GM21529 (cell line): ENCODE measurements at regions not wholly inside any gene's neighbourhood (a gene's known extent, or its start where the extent isn't known, plus 50 kb on each side); places are given as distances from the start of the nearest gene placed in this dataset.

ENCODE experiments used
- ATAC-seq: cut with Tn5 transposase; IDR thresholded peaks from one replicate; pipeline ENCODE4 v1.9.1; 2021; ENCODE audit not compliant: unreplicated experiment

DNA sequence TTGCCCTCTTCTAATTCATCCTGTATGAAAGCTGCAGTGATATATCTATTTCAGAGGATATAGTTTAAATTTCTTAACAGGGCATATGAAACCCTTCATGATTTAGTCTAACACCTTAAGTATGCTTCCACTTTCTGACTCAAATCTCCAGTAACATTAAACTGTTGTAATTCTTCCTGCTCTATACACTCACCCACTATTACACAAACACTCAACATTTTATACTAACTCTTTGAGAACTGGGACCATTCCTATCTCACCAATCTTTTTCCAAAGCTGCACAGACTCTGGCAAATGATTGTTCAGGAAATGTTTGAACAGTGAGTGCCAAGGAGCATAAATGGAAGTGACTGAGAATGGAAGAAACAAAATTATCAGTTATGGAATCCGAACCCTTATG is 560.4 kb upstream of the DPPA4 start:
- no peak for ATAC-seq

- no peak for ATAC-seq
These were observed 562.6 kb upstream of the DPPA4 start for GRCh38 chr3:109899925-109900324.

- no peak for ATAC-seq
These were observed 563.4 kb upstream of the DPPA4 start for GRCh38 chr3:109900783-109901182.

- no peak for ATAC-seq
These were observed 565.2 kb upstream of the DPPA4 start for GRCh38 chr3:109902549-109902948.

DNA sequence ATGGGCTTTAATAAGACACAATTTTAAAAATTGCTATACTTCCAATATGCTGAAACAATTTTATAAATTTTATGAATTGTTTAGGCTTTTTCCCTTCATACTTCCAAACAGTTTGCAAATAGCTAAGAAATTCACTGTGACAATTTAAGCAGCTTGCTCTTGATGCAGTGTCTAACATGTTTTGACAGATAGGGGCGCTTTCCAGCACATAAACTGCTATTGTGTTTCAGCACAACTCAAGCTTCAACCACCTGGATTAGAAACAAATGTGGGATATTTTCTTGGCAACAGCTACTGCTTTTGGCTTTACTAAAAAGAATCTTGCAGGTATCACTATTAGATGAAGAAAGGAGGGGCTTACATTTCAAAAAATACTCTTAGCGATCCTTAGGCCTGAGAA is 565.8 kb upstream of the DPPA4 start:
- no peak for ATAC-seq

GRCh38 chr3:109910772-109911171 is 573.4 kb upstream of the DPPA4 start:
- no peak for ATAC-seq

GRCh38 chr3:109918740-109919139 is 581.4 kb upstream of the DPPA4 start:
- ATAC-seq: no peak

- ATAC-seq: no peak
These were observed 583.4 kb upstream of the DPPA4 start for GRCh38 chr3:109920749-109921148.

DNA sequence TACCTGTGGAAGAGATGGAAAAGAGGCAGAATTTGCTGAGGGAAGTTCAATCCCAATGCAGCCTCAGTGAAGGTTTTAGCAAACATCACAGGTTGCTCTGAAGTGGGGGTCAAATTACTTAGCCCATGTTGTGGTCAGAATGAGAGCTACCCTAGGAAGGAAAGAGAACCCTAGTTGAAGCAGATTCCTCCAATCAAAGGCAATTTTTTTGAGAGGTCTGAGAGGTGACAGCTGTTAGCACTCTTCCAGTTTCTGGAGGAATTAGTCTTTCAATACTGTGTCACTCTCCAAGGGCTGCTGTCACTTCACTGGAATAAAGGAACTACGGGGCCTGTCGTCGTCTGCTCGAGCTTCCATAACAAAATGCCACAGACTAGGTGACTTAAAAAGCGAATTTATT is 584.2 kb upstream of the DPPA4 start:
- no peak for ATAC-seq

DNA sequence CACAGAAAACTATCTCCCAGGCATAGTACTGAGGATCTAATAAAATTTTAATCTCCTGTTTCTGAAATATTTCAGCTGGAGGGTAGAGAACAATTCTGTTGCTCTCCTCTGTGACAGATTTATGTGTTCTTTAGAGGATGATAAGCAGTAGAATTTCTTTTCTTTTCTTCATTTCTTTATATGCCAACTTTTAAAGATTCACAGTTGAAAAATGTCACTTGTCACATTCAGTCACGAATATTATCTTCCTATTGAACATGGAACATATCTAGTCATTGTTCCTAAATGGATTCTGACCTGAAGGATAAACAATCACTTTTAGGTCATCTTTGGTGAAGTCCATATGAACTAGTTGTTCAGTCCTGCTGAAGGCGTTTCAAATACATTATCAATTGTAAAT is 585.5 kb upstream of the DPPA4 start:
- ATAC-seq: no peak

GRCh38 chr3:109923431-109923830 is 586.1 kb upstream of the DPPA4 start:
- no peak for ATAC-seq

DNA sequence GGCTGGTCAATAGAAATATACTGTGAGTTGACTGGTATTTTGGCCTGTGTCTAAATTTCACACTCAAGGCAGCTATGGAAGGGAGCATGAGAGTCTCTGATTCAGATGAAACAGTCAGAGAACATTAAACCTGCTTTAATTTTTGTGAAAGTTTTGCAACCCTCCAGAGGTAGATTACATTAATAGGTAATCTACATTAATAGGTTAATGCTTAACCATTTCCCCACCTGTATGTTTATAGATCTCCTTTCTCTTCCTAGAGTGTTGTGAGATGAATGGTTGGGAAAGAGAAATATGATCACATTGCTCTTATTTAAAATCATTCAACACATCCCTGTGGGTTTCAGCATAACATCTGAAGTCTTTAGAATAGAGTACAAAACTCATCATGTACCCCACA is 586.9 kb upstream of the DPPA4 start:
- ATAC-seq: no peak

DNA sequence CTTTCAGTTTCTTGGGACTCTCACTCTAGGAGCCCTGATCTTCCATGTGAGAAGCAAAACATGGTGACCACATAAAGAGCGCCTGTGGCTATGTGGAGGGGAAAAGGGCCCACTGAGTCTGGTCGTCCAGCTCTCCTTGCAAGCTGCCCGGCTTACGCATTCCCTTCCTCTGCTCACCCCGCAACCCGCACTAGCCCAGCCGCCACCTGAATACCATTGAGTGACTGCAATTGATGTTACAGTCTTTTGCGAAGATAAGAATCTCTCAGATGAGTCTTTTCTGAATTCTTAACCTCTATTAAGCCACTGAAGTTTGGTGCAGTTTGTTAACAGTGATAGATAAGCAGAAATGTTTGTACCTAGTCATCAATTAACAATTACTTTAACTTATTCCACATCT is 589.0 kb upstream of the DPPA4 start:
- no peak for ATAC-seq

GRCh38 chr3:109927161-109927560 is 589.8 kb upstream of the DPPA4 start:
- no peak for ATAC-seq

DNA sequence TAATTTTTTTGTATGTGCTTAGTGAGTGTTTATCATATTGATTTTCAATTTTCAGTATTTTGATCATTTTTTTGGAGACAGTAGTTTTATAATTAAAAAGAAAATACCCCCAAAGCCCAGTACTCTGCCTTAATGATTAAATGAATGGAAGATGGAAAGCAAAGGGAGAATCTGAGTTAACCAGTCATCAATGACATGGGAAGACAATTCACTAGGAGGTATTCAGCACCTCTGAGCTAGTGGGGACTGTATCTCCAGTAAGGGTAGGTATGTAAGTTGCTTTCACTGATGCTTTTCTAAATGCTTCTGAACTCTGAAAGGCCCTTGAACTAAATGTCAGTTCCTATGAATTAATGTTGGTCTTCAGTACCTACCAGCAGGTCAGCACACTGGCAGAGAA is 590.4 kb upstream of the DPPA4 start:
- no peak for ATAC-seq

DNA sequence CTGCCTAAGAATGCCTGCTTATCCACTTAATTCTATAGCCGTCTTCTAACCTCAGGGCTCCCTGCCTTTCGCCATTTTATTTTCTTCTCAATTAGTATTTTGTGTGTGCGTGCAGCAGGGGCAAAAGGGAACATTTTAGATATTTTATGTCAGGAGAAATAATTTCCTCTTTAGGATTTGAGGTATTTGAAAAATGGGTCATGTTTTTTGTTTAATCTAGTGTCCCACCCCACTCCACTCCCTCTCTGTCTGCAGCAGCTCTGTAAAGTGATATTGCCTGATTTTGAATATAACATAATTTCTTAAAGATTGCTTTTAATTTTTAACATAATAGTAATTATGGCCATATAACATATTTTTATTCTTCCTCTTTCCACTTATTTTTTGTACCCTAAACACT is 593.2 kb upstream of the DPPA4 start:
- no peak for ATAC-seq

DNA sequence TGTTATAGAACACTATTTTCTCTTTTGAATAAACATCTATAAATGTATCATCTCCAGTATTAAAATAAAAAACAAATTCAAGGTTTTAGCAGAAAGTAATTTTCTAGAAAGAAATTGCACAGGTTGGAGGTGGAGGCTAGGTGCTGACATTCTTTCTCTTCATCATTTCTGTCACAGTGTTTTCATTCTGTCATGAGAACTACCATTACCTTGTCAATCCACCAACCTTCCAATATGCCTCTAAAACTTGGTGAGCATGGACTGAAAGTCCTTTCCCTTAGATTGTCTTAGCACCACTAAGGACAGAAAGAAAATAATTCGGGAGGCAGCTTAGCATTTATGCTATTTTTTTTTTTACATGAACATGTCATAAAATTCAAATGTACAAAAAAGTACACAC is 596.2 kb upstream of the DPPA4 start:
- ATAC-seq: no peak

GRCh38 chr3:109939817-109940216 is 602.5 kb upstream of the DPPA4 start:
- no peak for ATAC-seq

DNA sequence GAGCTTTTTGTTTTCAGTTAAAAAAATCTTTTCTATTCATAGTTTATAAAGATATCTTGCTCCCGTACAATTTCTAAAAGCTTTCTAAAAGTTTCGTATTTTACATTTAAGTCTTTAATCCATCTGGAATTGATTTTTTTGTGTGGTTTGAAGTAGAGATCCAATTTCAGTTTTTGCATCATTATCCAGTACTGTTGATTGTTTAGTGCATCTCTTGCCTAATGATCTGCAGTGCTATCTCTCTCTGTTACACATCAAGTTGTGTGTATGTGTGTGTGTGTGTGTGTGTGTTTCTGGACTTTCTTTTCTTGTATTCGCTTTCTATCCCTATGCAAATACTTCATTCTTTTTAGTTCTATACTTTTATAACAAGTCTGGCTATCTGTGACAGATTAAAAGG is 605.8 kb upstream of the DPPA4 start:
- no peak for ATAC-seq

GRCh38 chr3:109944836-109945235 is 607.5 kb upstream of the DPPA4 start:
- ATAC-seq: no peak

DNA sequence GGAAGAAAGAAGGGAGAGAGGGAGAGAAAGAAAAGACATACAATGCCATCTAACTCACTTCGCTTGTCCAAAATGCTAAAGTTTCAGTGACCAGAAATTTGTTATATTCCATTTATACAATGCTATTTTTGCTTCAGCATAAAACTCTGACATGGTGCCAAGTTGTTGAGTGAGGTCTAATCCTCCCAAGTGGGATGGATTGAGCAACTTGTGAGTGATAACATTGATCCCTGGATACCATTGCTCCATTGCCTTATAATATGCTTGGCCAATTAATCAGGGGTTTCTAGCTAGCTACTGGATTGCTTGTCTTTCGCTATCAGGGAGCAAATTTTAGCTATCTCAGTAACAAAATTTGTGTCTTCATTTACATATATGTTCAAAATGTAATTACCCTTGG is 615.6 kb upstream of the DPPA4 start:
- no peak for ATAC-seq

DNA sequence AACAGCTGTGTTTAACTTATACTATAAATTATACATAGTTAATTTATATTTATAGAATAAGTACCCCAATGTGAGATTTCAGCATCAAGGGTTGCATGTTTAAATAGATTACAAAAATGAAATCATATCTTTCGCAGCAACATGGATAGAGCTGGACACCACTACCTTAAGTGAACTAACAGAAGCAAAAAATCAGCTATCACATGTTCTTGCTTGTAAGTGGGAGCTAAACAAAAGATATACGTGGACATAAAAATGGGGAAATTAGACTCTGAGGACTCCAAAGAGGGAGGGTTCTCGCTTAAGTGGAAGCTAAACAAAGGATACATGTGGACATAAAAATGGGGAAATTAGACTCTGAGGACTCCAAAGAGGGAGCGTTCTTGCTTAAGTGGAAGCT is 626.5 kb upstream of the DPPA4 start:
- no peak for ATAC-seq

GRCh38 chr3:109973733-109974132 is 636.4 kb upstream of the DPPA4 start:
- no peak for ATAC-seq

- ATAC-seq: no peak
These were observed 640.6 kb upstream of the DPPA4 start for GRCh38 chr3:109977897-109978296.
